ENCODE measurements at regions not wholly inside any gene's neighbourhood (a gene's known extent, or its start where the extent isn't known, plus 50 kb on each side); places are given as distances from the start of the nearest gene placed in this dataset.

DNA sequence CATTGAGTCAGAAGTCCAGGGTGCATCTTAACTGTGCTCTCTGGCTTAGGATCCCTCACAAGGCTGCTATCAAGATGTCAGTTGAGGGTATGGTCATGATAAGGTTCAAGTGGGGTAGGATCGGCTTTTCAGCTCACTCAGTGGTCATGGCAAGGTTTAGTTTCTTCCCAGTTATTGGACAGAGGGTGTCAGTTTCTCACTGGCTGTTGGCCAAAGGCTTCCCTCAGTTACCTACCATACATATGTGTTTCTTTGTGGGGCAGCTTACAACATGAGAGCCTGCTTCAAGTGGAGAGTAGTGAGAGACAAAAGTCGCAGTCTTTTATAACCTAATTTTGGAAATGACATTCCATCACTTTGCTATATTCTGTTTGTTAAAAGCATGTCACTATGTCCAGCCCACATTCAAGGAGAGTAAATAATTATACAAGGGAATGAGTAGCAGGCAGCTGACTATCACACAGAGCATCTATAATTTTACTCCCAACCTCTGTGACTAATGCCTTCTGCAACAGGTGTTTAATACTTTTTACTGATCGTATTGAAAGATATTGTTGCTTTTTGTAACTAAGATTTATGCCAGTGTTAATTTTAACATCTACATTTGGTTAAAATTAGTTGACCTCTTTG, 572.8 kb upstream of the FBXO33 start:
- Histone ChIP-seq H2BK15ac (replicated peaks; ENCODE audit: low read depth) (no peak overlapping the region), H2BK5ac (ENCODE audit: low read length) (no peak overlapping the region), H2BK120ac (ENCODE audit: low read depth, low read length) (no peak overlapping the region), H3K4me2 (ENCODE audit: low read length) (no peak overlapping the region), H4K5ac (ENCODE audit: low read length) (no peak overlapping the region), H3K18ac (ENCODE audit: low read length) (no peak overlapping the region), H3K23ac (ENCODE audit: low read length) (no peak overlapping the region), H3K36me3 (ENCODE audit: control insufficient read depth, insufficient read depth, low read length) (no peaks in the 10 kb centered on the region), H4K8ac (ENCODE audit: low read depth, low read length) (no peak overlapping the region), H3K79me1 (ENCODE audit: low read length) (no peaks in the 10 kb centered on the region), H3K9ac (ENCODE audit: low read length) (no peak overlapping the region), H3K27ac (ENCODE audit: low read depth, low read length) (no peak overlapping the region), H3K4me1 (ENCODE audit: control insufficient read depth, low read depth, low read length) (no peaks in the 10 kb centered on the region), H3K79me2 (ENCODE audit: control insufficient read depth, insufficient read depth, low read length) (no peaks in the 10 kb centered on the region), H3K56ac (ENCODE audit: low read length) (no peak overlapping the region), H3K4me3 (ENCODE audit: low read length) (no peak overlapping the region), H3K4ac (ENCODE audit: low read depth, low read length) (no peak overlapping the region), H2AK5ac (ENCODE audit: low read length) (no peak overlapping the region), H3K27me3 (ENCODE audit: insufficient read depth, low read length, poor library complexity) (no peaks in the 10 kb centered on the region)
- WGBS (ENCODE audit: extremely low coverage, insufficient coverage, low lambda C conversion rate), result no CpG with 5 or more reads among the region's 3 CpGs
- no peak for DNase-seq

DNA sequence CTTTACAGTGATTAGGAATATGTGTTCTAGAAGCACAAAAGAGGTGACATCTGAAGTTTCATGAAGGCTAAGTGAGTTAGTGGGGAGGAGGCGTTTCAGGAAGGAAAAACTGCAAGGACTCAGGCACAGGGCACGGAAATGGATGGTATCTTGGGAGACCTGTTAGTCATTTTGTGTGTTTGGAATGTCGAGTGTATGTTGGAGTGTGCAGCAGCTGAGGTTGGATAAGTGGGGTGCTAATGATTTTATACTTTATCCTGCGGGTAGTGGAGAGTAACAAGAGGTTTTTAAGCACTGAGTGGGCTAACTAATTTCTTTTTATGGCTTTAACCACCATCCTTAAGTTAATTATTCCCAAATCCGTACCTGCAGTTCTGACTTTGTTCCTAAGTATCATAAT, 571.5 kb upstream of the FBXO33 start:
- no peak overlapping the region for H3K4me3 ChIP-seq (ENCODE audit: low read length)
- no peak overlapping the region for H4K8ac ChIP-seq (ENCODE audit: low read depth, low read length)
- H3K27ac ChIP-seq (ENCODE audit: low read depth, low read length), result no peak overlapping the region
- no peak overlapping the region for H3K23ac ChIP-seq (ENCODE audit: low read length)
- H3K4me2 ChIP-seq (ENCODE audit: low read length), result no peak overlapping the region
- H3K79me2 ChIP-seq (ENCODE audit: control insufficient read depth, insufficient read depth, low read length), result no peaks in the 10 kb centered on the region
- no peak overlapping the region for H3K4ac ChIP-seq (ENCODE audit: low read depth, low read length)
- H3K36me3 ChIP-seq (ENCODE audit: control insufficient read depth, insufficient read depth, low read length), result no peaks in the 10 kb centered on the region
- H2BK120ac ChIP-seq (ENCODE audit: low read depth, low read length), result no peak overlapping the region
- H3K27me3 ChIP-seq (ENCODE audit: insufficient read depth, low read length, poor library complexity), result no peaks in the 10 kb centered on the region
- no peak overlapping the region for H3K56ac ChIP-seq (ENCODE audit: low read length)
- no peak overlapping the region for H2BK5ac ChIP-seq (ENCODE audit: low read length)
- H2BK15ac ChIP-seq (replicated peaks; ENCODE audit: low read depth), result no peak overlapping the region
- no CpG with 5 or more reads among the region's 5 CpGs for WGBS (ENCODE audit: extremely low coverage, insufficient coverage, low lambda C conversion rate)
- H3K9ac ChIP-seq (ENCODE audit: low read length), result no peak overlapping the region
- H3K4me1 ChIP-seq (ENCODE audit: control insufficient read depth, low read depth, low read length), result no peaks in the 10 kb centered on the region
- H2AK5ac ChIP-seq (ENCODE audit: low read length), result no peak overlapping the region
- no peak overlapping the region for H4K5ac ChIP-seq (ENCODE audit: low read length)
- no peak for DNase-seq
- H3K18ac ChIP-seq (ENCODE audit: low read length), result no peak overlapping the region
- H3K79me1 ChIP-seq (ENCODE audit: low read length), result no peaks in the 10 kb centered on the region

DNA sequence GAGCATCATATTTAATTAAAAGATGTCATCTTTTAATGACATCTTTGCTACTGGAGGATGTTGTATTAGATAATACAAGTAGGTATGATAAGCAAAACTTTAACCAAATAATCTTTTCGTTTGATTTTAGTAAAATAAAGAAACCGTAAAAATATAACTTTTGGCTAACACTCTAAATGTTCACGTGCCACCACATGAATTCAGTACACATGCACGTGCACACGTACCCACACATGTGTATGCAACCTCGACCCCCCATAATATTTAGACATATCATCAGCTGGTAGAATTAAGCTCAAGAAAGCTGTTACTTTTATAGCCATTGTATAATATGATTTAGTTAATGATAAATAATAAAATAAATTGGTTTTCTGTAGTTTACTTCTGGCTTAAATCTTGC, 566.6 kb upstream of the FBXO33 start:
- Histone ChIP-seq H3K4me2 (ENCODE audit: low read length) (no peak overlapping the region), H3K79me1 (ENCODE audit: low read length) (no peaks in the 10 kb centered on the region), H3K23ac (ENCODE audit: low read length) (no peak overlapping the region), H4K8ac (ENCODE audit: low read depth, low read length) (no peak overlapping the region), H3K79me2 (ENCODE audit: control insufficient read depth, insufficient read depth, low read length) (no peaks in the 10 kb centered on the region), H3K4me1 (ENCODE audit: control insufficient read depth, low read depth, low read length) (no peaks in the 10 kb centered on the region), H4K5ac (ENCODE audit: low read length) (no peak overlapping the region), H3K9ac (ENCODE audit: low read length) (no peak overlapping the region), H2BK15ac (replicated peaks; ENCODE audit: low read depth) (no peak overlapping the region), H3K27me3 (ENCODE audit: insufficient read depth, low read length, poor library complexity) (no peaks in the 10 kb centered on the region), H3K27ac (ENCODE audit: low read depth, low read length) (no peak overlapping the region), H3K4me3 (ENCODE audit: low read length) (no peak overlapping the region), H2BK120ac (ENCODE audit: low read depth, low read length) (no peak overlapping the region), H2AK5ac (ENCODE audit: low read length) (no peak overlapping the region), H3K18ac (ENCODE audit: low read length) (no peak overlapping the region), H3K36me3 (ENCODE audit: control insufficient read depth, insufficient read depth, low read length) (no peaks in the 10 kb centered on the region), H2BK5ac (ENCODE audit: low read length) (no peak overlapping the region), H3K4ac (ENCODE audit: low read depth, low read length) (no peak overlapping the region), H3K56ac (ENCODE audit: low read length) (no peak overlapping the region)
- WGBS (ENCODE audit: extremely low coverage, insufficient coverage, low lambda C conversion rate), result no CpG with 5 or more reads among the region's 6 CpGs
- DNase-seq, result no peak

GRCh38 chr14:39998114-39998513, 565.9 kb upstream of the FBXO33 start:
- no peak overlapping the region for H3K4me3 ChIP-seq (ENCODE audit: low read length)

GRCh38 chr14:39991041-39991440, 558.8 kb upstream of the FBXO33 start:
- no CpG with 5 or more reads among the region's 2 CpGs for WGBS (ENCODE audit: extremely low coverage, insufficient coverage, low lambda C conversion rate)
- Histone ChIP-seq H2AK5ac (ENCODE audit: low read length) (no peak overlapping the region), H3K23ac (ENCODE audit: low read length) (no peak overlapping the region), H4K8ac (ENCODE audit: low read depth, low read length) (no peak overlapping the region), H3K56ac (ENCODE audit: low read length) (no peak overlapping the region), H3K9ac (ENCODE audit: low read length) (no peak overlapping the region), H3K27me3 (ENCODE audit: insufficient read depth, low read length, poor library complexity) (no peaks in the 10 kb centered on the region), H2BK5ac (ENCODE audit: low read length) (no peak overlapping the region), H3K4me2 (ENCODE audit: low read length) (no peak overlapping the region), H3K4me3 (ENCODE audit: low read length) (no peak overlapping the region), H3K79me2 (ENCODE audit: control insufficient read depth, insufficient read depth, low read length) (no peaks in the 10 kb centered on the region), H3K4me1 (ENCODE audit: control insufficient read depth, low read depth, low read length) (no peaks in the 10 kb centered on the region), H3K4ac (ENCODE audit: low read depth, low read length) (no peak overlapping the region), H3K79me1 (ENCODE audit: low read length) (no peaks in the 10 kb centered on the region), H3K27ac (ENCODE audit: low read depth, low read length) (no peak overlapping the region), H4K5ac (ENCODE audit: low read length) (no peak overlapping the region), H2BK15ac (replicated peaks; ENCODE audit: low read depth) (no peak overlapping the region), H3K18ac (ENCODE audit: low read length) (no peak overlapping the region), H2BK120ac (ENCODE audit: low read depth, low read length) (no peak overlapping the region), H3K36me3 (ENCODE audit: control insufficient read depth, insufficient read depth, low read length) (no peaks in the 10 kb centered on the region)
- DNase-seq, result no peak

More at GRCh38 chr14:39998114-39998513, 565.9 kb upstream of the FBXO33 start:
- no peak overlapping the region for H3K27ac ChIP-seq (ENCODE audit: low read depth, low read length)
- H2BK120ac ChIP-seq (ENCODE audit: low read depth, low read length), result no peak overlapping the region
- no peaks in the 10 kb centered on the region for H3K79me1 ChIP-seq (ENCODE audit: low read length)
- H2BK15ac ChIP-seq (replicated peaks; ENCODE audit: low read depth), result no peak overlapping the region
- no peaks in the 10 kb centered on the region for H3K4me1 ChIP-seq (ENCODE audit: control insufficient read depth, low read depth, low read length)
- H2AK5ac ChIP-seq (ENCODE audit: low read length), result no peak overlapping the region
- H3K36me3 ChIP-seq (ENCODE audit: control insufficient read depth, insufficient read depth, low read length), result no peaks in the 10 kb centered on the region
- H3K56ac ChIP-seq (ENCODE audit: low read length), result no peak overlapping the region
- H3K18ac ChIP-seq (ENCODE audit: low read length), result no peak overlapping the region
- WGBS (ENCODE audit: extremely low coverage, insufficient coverage, low lambda C conversion rate), result no CpG with 5 or more reads among the region's 2 CpGs
- H3K27me3 ChIP-seq (ENCODE audit: insufficient read depth, low read length, poor library complexity), result no peaks in the 10 kb centered on the region
- H3K4me2 ChIP-seq (ENCODE audit: low read length), result no peak overlapping the region
- no peak overlapping the region for H4K8ac ChIP-seq (ENCODE audit: low read depth, low read length)
- no peak overlapping the region for H3K23ac ChIP-seq (ENCODE audit: low read length)
- no peaks in the 10 kb centered on the region for H3K79me2 ChIP-seq (ENCODE audit: control insufficient read depth, insufficient read depth, low read length)
- no peak overlapping the region for H2BK5ac ChIP-seq (ENCODE audit: low read length)
- no peak for DNase-seq
- H4K5ac ChIP-seq (ENCODE audit: low read length), result no peak overlapping the region
- no peak overlapping the region for H3K4ac ChIP-seq (ENCODE audit: low read depth, low read length)
- no peak overlapping the region for H3K9ac ChIP-seq (ENCODE audit: low read length)

GRCh38 chr14:39988939-39989338, 556.7 kb upstream of the FBXO33 start:
- Histone ChIP-seq H3K27ac (ENCODE audit: low read depth, low read length) (no peak overlapping the region), H3K4ac (ENCODE audit: low read depth, low read length) (no peak overlapping the region), H2AK5ac (ENCODE audit: low read length) (no peak overlapping the region), H3K27me3 (ENCODE audit: insufficient read depth, low read length, poor library complexity) (no peaks in the 10 kb centered on the region), H3K23ac (ENCODE audit: low read length) (no peak overlapping the region), H3K79me2 (ENCODE audit: control insufficient read depth, insufficient read depth, low read length) (no peaks in the 10 kb centered on the region), H3K4me1 (ENCODE audit: control insufficient read depth, low read depth, low read length) (no peaks in the 10 kb centered on the region), H2BK15ac (replicated peaks; ENCODE audit: low read depth) (no peak overlapping the region), H3K56ac (ENCODE audit: low read length) (no peak overlapping the region), H4K8ac (ENCODE audit: low read depth, low read length) (no peak overlapping the region), H3K9ac (ENCODE audit: low read length) (no peak overlapping the region), H2BK120ac (ENCODE audit: low read depth, low read length) (no peak overlapping the region), H4K5ac (ENCODE audit: low read length) (no peak overlapping the region), H3K79me1 (ENCODE audit: low read length) (no peaks in the 10 kb centered on the region), H3K4me2 (ENCODE audit: low read length) (no peak overlapping the region), H2BK5ac (ENCODE audit: low read length) (no peak overlapping the region), H3K18ac (ENCODE audit: low read length) (no peak overlapping the region), H3K4me3 (ENCODE audit: low read length) (no peak overlapping the region), H3K36me3 (ENCODE audit: control insufficient read depth, insufficient read depth, low read length) (no peaks in the 10 kb centered on the region)
- 100% methylated on average over 1 of the region's 2 CpGs for WGBS (ENCODE audit: extremely low coverage, insufficient coverage, low lambda C conversion rate)
- DNase-seq, result peak; percentile 76

Measured in mesendoderm (in vitro differentiated cells).